ENCODE measurements at regions not wholly inside any gene's neighbourhood (a gene's known extent, or its start where the extent isn't known, plus 50 kb on each side); places are given as distances from the start of the nearest gene placed in this dataset.

DNA sequence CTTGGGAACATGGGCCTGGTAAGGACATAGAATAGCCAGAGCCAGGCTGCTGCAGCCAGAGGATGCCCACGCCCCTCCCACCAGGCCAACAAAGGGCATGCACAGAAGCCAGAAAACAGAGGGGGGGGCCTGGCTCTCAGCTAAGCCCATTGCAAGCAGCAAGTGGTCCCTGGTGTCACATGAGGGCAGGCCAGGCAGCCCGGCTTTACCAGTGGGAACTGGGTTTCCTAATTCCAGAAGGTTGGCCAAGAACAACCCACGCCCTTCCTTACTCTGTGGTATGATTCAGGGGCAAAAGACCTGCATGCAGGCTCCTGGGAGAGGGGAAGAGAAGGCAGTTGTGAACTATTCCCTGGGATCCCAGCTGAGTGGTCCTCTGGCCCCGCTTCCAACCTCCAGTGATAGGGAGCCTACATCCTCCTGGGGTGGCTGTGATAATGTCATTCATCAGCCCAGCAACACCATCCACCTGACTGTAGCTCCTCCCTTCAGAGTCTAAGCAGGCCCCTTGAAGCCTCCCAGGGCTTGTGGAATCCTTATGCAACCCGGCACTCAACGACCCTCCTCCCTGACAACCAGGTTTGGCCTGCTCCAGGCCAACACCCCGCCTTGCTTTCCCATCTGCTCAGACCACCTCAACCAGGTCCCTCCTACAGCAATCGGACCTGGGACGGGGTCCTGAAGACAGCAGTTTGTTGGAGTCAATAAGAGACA lies 62.1 kb upstream of the LMO1 start:
- TF ChIP-seq, protein P1, sequence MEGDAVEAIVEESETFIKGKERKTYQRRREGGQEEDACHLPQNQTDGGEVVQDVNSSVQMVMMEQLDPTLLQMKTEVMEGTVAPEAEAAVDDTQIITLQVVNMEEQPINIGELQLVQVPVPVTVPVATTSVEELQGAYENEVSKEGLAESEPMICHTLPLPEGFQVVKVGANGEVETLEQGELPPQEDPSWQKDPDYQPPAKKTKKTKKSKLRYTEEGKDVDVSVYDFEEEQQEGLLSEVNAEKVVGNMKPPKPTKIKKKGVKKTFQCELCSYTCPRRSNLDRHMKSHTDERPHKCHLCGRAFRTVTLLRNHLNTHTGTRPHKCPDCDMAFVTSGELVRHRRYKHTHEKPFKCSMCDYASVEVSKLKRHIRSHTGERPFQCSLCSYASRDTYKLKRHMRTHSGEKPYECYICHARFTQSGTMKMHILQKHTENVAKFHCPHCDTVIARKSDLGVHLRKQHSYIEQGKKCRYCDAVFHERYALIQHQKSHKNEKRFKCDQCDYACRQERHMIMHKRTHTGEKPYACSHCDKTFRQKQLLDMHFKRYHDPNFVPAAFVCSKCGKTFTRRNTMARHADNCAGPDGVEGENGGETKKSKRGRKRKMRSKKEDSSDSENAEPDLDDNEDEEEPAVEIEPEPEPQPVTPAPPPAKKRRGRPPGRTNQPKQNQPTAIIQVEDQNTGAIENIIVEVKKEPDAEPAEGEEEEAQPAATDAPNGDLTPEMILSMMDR (IDR thresholded peaks at IDR 0.05; ENCODE audit: insufficient read depth, low read depth, low read length), result no peak
- no peak for DNase-seq (ENCODE audit: low read depth)
- no peak overlapping the region for H3K4me3 ChIP-seq (ENCODE audit: low read depth, low read length)

DNA sequence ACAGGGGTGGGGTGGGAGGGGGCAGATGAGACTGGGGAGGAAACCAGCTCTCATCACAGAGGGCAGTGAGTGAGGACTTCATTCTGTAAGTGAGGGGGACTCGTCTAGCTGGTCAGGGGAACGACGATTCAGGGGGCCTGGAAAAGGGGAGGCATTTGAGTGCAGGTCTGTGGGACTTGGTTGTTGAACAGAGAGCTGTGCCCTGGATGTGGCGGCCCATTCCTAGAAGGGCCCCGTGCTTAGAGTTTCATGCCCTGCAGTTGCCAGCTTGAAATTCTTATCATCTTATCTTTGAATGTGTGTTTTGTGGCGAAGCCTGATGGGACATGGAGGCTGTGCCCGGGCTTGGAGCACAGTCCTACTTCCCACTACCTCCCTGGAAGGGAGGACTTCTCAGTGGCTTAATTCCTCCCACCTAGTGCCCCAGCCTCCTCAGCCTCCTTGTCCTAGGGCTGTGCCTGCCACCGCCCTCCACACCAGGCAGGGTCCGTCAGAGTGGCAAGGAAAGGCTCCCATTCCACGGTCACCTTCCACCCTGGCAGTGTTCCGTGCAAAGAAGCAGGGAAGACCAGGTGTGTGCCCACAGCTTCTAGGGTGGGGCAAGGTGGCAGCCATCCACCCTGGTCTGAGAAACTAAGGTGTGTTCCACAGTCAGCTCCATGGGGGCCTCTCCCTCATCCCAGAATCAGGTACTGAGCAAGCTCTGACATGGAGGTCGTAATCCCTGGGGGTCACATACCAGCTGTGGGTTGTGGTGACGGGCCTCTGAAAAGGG lies 59.7 kb upstream of the LMO1 start:
- TF ChIP-seq, protein P1 (IDR thresholded peaks at IDR 0.05; ENCODE audit: insufficient read depth, low read depth, low read length), result no peak
- no peak for DNase-seq (ENCODE audit: low read depth)

DNA sequence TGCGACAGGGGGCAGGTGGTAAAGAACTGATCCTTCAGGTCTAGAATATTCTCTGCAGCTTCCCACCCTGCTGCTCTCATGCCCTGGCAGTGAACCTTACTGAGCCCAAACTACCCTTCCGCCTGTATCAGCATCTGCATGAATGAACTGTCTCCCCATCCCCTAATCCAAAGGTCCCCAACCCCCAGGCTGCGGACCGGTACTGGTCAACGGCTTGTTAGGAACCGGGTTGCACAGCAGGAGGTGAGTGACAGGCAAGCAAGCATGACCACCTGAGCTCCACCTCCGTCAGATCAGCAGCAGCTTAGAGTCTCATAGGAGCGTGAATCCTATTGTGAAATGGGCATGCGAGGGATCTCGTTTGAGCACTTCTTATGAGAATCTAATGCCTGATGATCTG lies 58.2 kb upstream of the LMO1 start:
- no peak overlapping the region for H3K4me3 ChIP-seq (ENCODE audit: low read depth, low read length)
- TF ChIP-seq, protein P1 (IDR thresholded peaks at IDR 0.05; ENCODE audit: insufficient read depth, low read depth, low read length), result no peak
- no peak for DNase-seq (ENCODE audit: low read depth)

More for the DNA sequence above, 59.7 kb upstream of the LMO1 start:
- H3K4me3 ChIP-seq (ENCODE audit: low read depth, low read length), result no peak overlapping the region

DNA sequence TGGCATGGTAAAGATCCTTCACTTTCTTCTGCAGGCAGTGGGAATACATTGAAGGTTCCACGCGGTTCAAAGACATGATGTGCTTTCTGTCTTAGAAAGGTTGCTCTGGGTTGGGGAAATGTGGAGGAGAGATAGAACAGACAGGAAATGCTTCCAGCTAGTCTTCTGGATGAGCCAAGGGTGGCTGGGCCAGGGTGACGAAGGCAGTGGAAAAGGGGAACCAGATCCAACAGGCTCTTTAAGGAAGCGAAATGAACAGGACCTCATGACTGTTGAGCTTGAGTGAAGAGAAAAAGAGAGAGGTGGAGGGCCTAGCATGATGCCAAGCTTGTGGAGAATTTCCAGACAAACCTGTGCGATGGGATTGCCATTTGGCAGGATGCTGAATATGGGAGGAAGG lies 56.4 kb upstream of the LMO1 start:
- DNase-seq (ENCODE audit: low read depth), result no peak
- TF ChIP-seq, protein P1 (IDR thresholded peaks at IDR 0.05; ENCODE audit: insufficient read depth, low read depth, low read length), result no peak
- H3K4me3 ChIP-seq (ENCODE audit: low read depth, low read length), result no peak overlapping the region

DNA sequence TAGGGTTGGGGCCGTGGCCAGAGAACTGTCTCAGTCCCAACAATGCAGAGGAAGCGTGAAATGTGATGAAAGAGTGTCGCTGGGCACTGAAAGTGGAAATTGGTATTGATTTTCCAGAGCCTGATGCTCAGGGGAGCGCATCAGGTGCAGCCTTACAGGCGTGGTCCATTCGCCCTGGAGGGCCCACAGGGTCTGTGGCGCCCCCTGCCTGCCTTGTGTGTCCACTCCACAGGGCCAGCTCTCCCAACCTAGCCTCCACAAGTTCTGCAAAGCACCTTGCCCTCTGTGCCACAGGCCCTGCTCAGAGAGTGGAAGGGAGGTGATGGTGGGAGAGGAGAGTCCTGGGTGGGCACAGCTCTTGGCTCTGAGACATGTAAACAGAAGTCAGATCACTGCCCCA lies 54.9 kb upstream of the LMO1 start:
- no peak overlapping the region for H3K4me3 ChIP-seq (ENCODE audit: low read depth, low read length)
- no peak for DNase-seq (ENCODE audit: low read depth)
- TF ChIP-seq, protein P1 (IDR thresholded peaks at IDR 0.05; ENCODE audit: insufficient read depth, low read depth, low read length), result peak; percentile 6

DNA sequence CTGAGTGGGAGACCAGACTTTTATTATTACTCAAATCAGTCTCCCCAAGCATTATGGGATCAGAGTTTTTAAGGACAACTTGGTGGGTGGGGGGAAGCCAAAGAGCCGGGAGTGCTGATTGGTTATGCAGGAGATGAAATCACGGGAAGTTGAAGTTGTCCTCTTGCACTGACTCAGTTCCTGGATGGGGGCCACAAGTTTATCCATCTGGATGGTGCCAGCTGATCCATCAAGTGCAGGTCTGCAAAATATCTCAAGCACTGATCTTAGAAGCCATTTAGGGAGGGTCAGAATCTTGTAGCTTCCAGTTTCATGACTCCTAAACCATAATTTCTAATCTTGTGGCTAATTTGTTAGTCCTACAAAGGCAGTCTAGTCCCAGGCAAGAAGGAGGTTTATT lies 53.5 kb upstream of the LMO1 start:
- no peak for DNase-seq (ENCODE audit: low read depth)
- H3K4me3 ChIP-seq (ENCODE audit: low read depth, low read length), result no peak overlapping the region
- TF ChIP-seq, protein P1 (IDR thresholded peaks at IDR 0.05; ENCODE audit: insufficient read depth, low read depth, low read length), result no peak

Measured in fibroblast of villous mesenchyme (primary cell).